Testis (tissue), 2 donors: ENCODE measurements at regions not wholly inside any gene's neighbourhood (a gene's known extent, or its start where the extent isn't known, plus 50 kb on each side); places are given as distances from the start of the nearest gene placed in this dataset.

Experiments used
- DNase-seq: peaks from one replicate; pipeline ENCODE4 v3.0.0-alpha.2; 2019
- H3K27ac ChIP-seq, 2 donors: fragments of 200-600 bp; sonication (generic); one replicate each; pipeline ENCODE4 v1.5.1; 2019
- H3K27me3 ChIP-seq: fragments of 200-600 bp; sonication (generic); one replicate; pipeline ENCODE4 v1.5.1; 2019
- H3K36me3 ChIP-seq: fragments of 200-600 bp; sonication (generic); one replicate; pipeline ENCODE4 v1.5.1; 2017; ENCODE audit warnings: low read depth; ENCODE audit errors: missing control alignments
- H3K4me1 ChIP-seq: fragments of 200-600 bp; sonication (generic); one replicate; pipeline ENCODE4 v1.5.1; 2019
- H3K4me3 ChIP-seq, 2 donors: fragments of 200-600 bp; sonication (generic); one replicate each; pipeline ENCODE4 v1.5.1; 2017 to 2019
- H3K9me3 ChIP-seq: fragments of 200-600 bp; sonication (generic); one replicate; pipeline ENCODE4 v1.5.1; 2017
- CTCF ChIP-seq, 3 experiments: fragments of 450-650 bp in 2 of 3; fragments of 200-600 bp in 1 of 3; sonication (generic) in 1 of 3; IDR thresholded peaks; one replicate each; pipeline ENCODE4 v1.5.1; 2016 to 2019; ENCODE audit warnings: antibody characterized with exemption in 3 of 3, mild to moderate bottlenecking in 2 of 3, moderate library complexity in 1 of 3
- POLR2A ChIP-seq: fragments of 450-650 bp; IDR thresholded peaks from one replicate; pipeline ENCODE4 v1.6.1; 2017; ENCODE audit warnings: antibody characterized with exemption, mild to moderate bottlenecking, moderate library complexity
- WGBS, 2 donors: methylation state at CpG; one replicate each; pipeline ENCODE4 v1.1.5; 2018; 5-methylcytosine and 5-hydroxymethylcytosine counted together
- intact Hi-C: fragments of 100-400 bp; cut with DNase I; formaldehyde crosslinking; loops from one replicate; pipeline ENCODE4 v1.15.1; 2023; ENCODE audit warnings: low total_unique reads

- no peak overlapping the region for H3K27ac ChIP-seq
- H3K27me3 ChIP-seq = no peaks in the 10 kb centered on the region
- WGBS, 2 donors = 90 to 93% methylated on average over 5 of the region's 5 CpGs
- H3K36me3 ChIP-seq = no peaks in the 10 kb centered on the region
- TF ChIP-seq POLR2A (no peak), CTCF (IDR thresholded peaks at IDR 0.05) (no peak)
- DNase-seq = no peak
- intact Hi-C loops = no loop called here
- no peak overlapping the region for H3K4me3 ChIP-seq
- no peaks in the 10 kb centered on the region for H3K4me1 ChIP-seq
- no peaks in the 10 kb centered on the region for H3K9me3 ChIP-seq
Measured at GRCh38 chr2:58930537-58930936, 689.4 kb upstream of the FANCL start.

GRCh38 chr2:58928973-58929372 lies 687.8 kb upstream of the FANCL start:
- no peak overlapping the region for H3K4me3 ChIP-seq
- no peaks in the 10 kb centered on the region for H3K36me3 ChIP-seq
- intact Hi-C loops = no loop called here
- no peak for DNase-seq
- TF ChIP-seq CTCF (IDR thresholded peaks at IDR 0.05) (no peak), POLR2A (no peak)
- no peak overlapping the region for H3K27ac ChIP-seq
- H3K9me3 ChIP-seq = no peaks in the 10 kb centered on the region
- H3K27me3 ChIP-seq = no peaks in the 10 kb centered on the region
- no peaks in the 10 kb centered on the region for H3K4me1 ChIP-seq

- intact Hi-C loops = no loop called here
- no peaks in the 10 kb centered on the region for H3K27me3 ChIP-seq
- H3K36me3 ChIP-seq = no peaks in the 10 kb centered on the region
- 72% methylated on average over 6 of the region's 6 CpGs for WGBS, 2 donors
- H3K4me3 ChIP-seq = no peak overlapping the region
- no peak for DNase-seq
- no peaks in the 10 kb centered on the region for H3K4me1 ChIP-seq
- no peaks in the 10 kb centered on the region for H3K9me3 ChIP-seq
- H3K27ac ChIP-seq = no peak overlapping the region
- TF ChIP-seq POLR2A = no peak
- no peak for TF ChIP-seq CTCF (IDR thresholded peaks at IDR 0.05)
Measured at GRCh38 chr2:58928391-58928790, 687.3 kb upstream of the FANCL start.

- 87 to 95% methylated on average over 5 of the region's 5 CpGs for WGBS, 2 donors
- Histone ChIP-seq H3K9me3 (no peaks in the 10 kb centered on the region), H3K4me1 (no peaks in the 10 kb centered on the region), H3K36me3 (no peaks in the 10 kb centered on the region), H3K27me3 (no peaks in the 10 kb centered on the region), H3K4me3 (no peak overlapping the region), H3K27ac (no peak overlapping the region)
- TF ChIP-seq CTCF (IDR thresholded peaks at IDR 0.05) = no peak
- TF ChIP-seq POLR2A = no peak
- DNase-seq = no peak
- intact Hi-C loops = no loop called here
Measured at GRCh38 chr2:58926112-58926511, 685.0 kb upstream of the FANCL start.

- Histone ChIP-seq H3K27ac (no peak overlapping the region), H3K4me3 (no peak overlapping the region), H3K36me3 (no peaks in the 10 kb centered on the region), H3K4me1 (no peaks in the 10 kb centered on the region), H3K27me3 (no peaks in the 10 kb centered on the region), H3K9me3 (no peaks in the 10 kb centered on the region)
- WGBS, 2 donors = 79 to 84% methylated on average over 4 of the region's 4 CpGs
- TF ChIP-seq CTCF (IDR thresholded peaks at IDR 0.05) = no peak
- TF ChIP-seq POLR2A = no peak
- DNase-seq = no peak
- intact Hi-C loops = no loop called here
Measured at GRCh38 chr2:58925676-58926081, 684.6 kb upstream of the FANCL start.
